ENCODE measurements at regions not wholly inside any gene's neighbourhood (a gene's known extent, or its start where the extent isn't known, plus 50 kb on each side); places are given as distances from the start of the nearest gene placed in this dataset.

- H3K9me3 ChIP-seq (ENCODE audit: control insufficient read depth, insufficient read depth, low read length), result no peaks in the 10 kb centered on the region
- peaks cover 2% of the 10 kb centered on the region for H3K27me3 ChIP-seq (ENCODE audit: control insufficient read depth, insufficient read depth, low read length)
- no peak overlapping the region for H3K4me3 ChIP-seq (ENCODE audit: low read length)
- no peak for TF ChIP-seq CTCF (IDR thresholded peaks at IDR 0.05)
- no peaks in the 10 kb centered on the region for H3K36me3 Mint-ChIP-seq
- peaks cover 20% of the 10 kb centered on the region for H3K4me1 ChIP-seq (ENCODE audit: control insufficient read depth, insufficient read depth, low read length)
- H3K4me3 Mint-ChIP-seq, result no peak overlapping the region
- no peaks in the 10 kb centered on the region for H3K9me3 Mint-ChIP-seq
- H3K27ac ChIP-seq (ENCODE audit: low read length), result no peak overlapping the region
- no peaks in the 10 kb centered on the region for H3K36me3 ChIP-seq (ENCODE audit: control insufficient read depth, insufficient read depth, low read length)
- peaks cover 0 to 10% of the 10 kb centered on the region in 2 donors for H3K4me1 Mint-ChIP-seq
- peaks cover 4 to 10% of the 10 kb centered on the region in 2 donors for H3K27me3 Mint-ChIP-seq (ENCODE audit: low read depth in 2 of 2)
- ATAC-seq (no peak), DNase-seq (peak in 1 of 2 donors; percentile 14)
- intact Hi-C loops (cut with micrococcal nuclease), result no loop called here
- 64% methylated on average over 36 of the region's 39 CpGs for WGBS (ENCODE audit: insufficient coverage)
- no peak overlapping the region for H3K27ac Mint-ChIP-seq
Measured at GRCh38 chr7:372932-373791, 83.2 kb downstream of the FOXL3 start.

- H3K27me3 Mint-ChIP-seq (ENCODE audit: low read depth in 2 of 2), result peaks cover 7 to 10% of the 10 kb centered on the region in 2 donors
- Histone ChIP-seq H3K27ac (ENCODE audit: low read length) (no peak overlapping the region), H3K27me3 (ENCODE audit: control insufficient read depth, insufficient read depth, low read length) (peaks cover 2% of the 10 kb centered on the region), H3K4me3 (ENCODE audit: low read length) (no peak overlapping the region), H3K9me3 (ENCODE audit: control insufficient read depth, insufficient read depth, low read length) (no peaks in the 10 kb centered on the region), H3K4me1 (ENCODE audit: control insufficient read depth, insufficient read depth, low read length) (peaks cover 21% of the 10 kb centered on the region), H3K36me3 (ENCODE audit: control insufficient read depth, insufficient read depth, low read length) (no peaks in the 10 kb centered on the region)
- peaks cover 0 to 11% of the 10 kb centered on the region in 2 donors for H3K4me1 Mint-ChIP-seq
- H3K36me3 Mint-ChIP-seq, result no peaks in the 10 kb centered on the region
- H3K4me3 Mint-ChIP-seq, result no peak overlapping the region
- H3K27ac Mint-ChIP-seq, result no peak overlapping the region
- H3K9me3 Mint-ChIP-seq, result no peaks in the 10 kb centered on the region
- DNase-seq, result peak in 1 of 2 donors; percentile 10
- ATAC-seq, result no peak
- WGBS (ENCODE audit: insufficient coverage), result 89% methylated on average over 23 of the region's 23 CpGs
- no peak for TF ChIP-seq CTCF (IDR thresholded peaks at IDR 0.05)
- intact Hi-C loops (cut with micrococcal nuclease), result no loop called here
Measured at GRCh38 chr7:373818-374705, 84.1 kb downstream of the FOXL3 start.

- no peak overlapping the region for H3K4me3 Mint-ChIP-seq
Measured at GRCh38 chr7:374706-375311, 84.8 kb downstream of the FOXL3 start.

More at GRCh38 chr7:374706-375311, 84.8 kb downstream of the FOXL3 start:
- Mint-ChIP-seq H3K36me3 (no peaks in the 10 kb centered on the region), H3K9me3 (no peaks in the 10 kb centered on the region), H3K27me3 (ENCODE audit: low read depth in 2 of 2) (peaks cover 7 to 10% of the 10 kb centered on the region in 2 donors), H3K27ac (no peak overlapping the region), H3K4me1 (peaks cover 0 to 15% of the 10 kb centered on the region in 2 donors)
- WGBS (ENCODE audit: insufficient coverage), result 91% methylated on average over 31 of the region's 31 CpGs
- intact Hi-C loops (cut with micrococcal nuclease), result no loop called here
- peaks cover 28% of the 10 kb centered on the region for H3K4me1 ChIP-seq (ENCODE audit: control insufficient read depth, insufficient read depth, low read length)
- no peak overlapping the region for H3K4me3 ChIP-seq (ENCODE audit: low read length)
- no peaks in the 10 kb centered on the region for H3K36me3 ChIP-seq (ENCODE audit: control insufficient read depth, insufficient read depth, low read length)
- no peaks in the 10 kb centered on the region for H3K9me3 ChIP-seq (ENCODE audit: control insufficient read depth, insufficient read depth, low read length)
- TF ChIP-seq CTCF (IDR thresholded peaks at IDR 0.05), result no peak
- no peak overlapping the region for H3K27ac ChIP-seq (ENCODE audit: low read length)
- ATAC-seq, result no peak
- peak in 1 of 2 donors; percentile 7 for DNase-seq
- peaks cover 2% of the 10 kb centered on the region for H3K27me3 ChIP-seq (ENCODE audit: control insufficient read depth, insufficient read depth, low read length)

Measured in natural killer cell (primary cell).